ENCODE measurements at regions not wholly inside any gene's neighbourhood (a gene's known extent, or its start where the extent isn't known, plus 50 kb on each side); places are given as distances from the start of the nearest gene placed in this dataset.

- no peak overlapping the region for H3K9ac ChIP-seq (ENCODE audit: low read length)
- H2AFZ ChIP-seq (ENCODE audit: low read length), result no peak overlapping the region
- H3K9me2 ChIP-seq (replicated peaks; ENCODE audit: insufficient read depth, low read length), result no peaks in the 10 kb centered on the region
- no peaks in the 10 kb centered on the region for H3K79me2 ChIP-seq (ENCODE audit: low read length)
- peaks cover 2% of the 10 kb centered on the region; the same call in 1 of the 2 replicates for H3K27me3 ChIP-seq (ENCODE audit: low read length)
- no peak for DNase-seq
- H4K20me1 ChIP-seq (ENCODE audit: insufficient read depth, low read depth, low read length), result no peaks in the 10 kb centered on the region
- no peak overlapping the region for H3K4me2 ChIP-seq (ENCODE audit: low read depth, low read length, poor library complexity, severe bottlenecking)
- no peak overlapping the region for H3K4me3 ChIP-seq (ENCODE audit: low read length)
- H3K4me1 ChIP-seq (ENCODE audit: low read length), result no peaks in the 10 kb centered on the region
- H3K27ac ChIP-seq (ENCODE audit: low read length), result no peak overlapping the region
- H3K36me3 ChIP-seq (ENCODE audit: insufficient read depth, low read length), result no peaks in the 10 kb centered on the region
- peaks cover 9% of the 10 kb centered on the region for H3K9me3 ChIP-seq (ENCODE audit: low read length)
Observed at GRCh38 chr9:20170122-20170521, 381.3 kb upstream of the SLC24A2 start.

- Histone ChIP-seq H3K36me3 (ENCODE audit: insufficient read depth, low read length) (no peaks in the 10 kb centered on the region), H3K9ac (ENCODE audit: low read length) (no peak overlapping the region), H3K4me2 (ENCODE audit: low read depth, low read length, poor library complexity, severe bottlenecking) (no peak overlapping the region), H3K79me2 (ENCODE audit: low read length) (no peaks in the 10 kb centered on the region), H2AFZ (ENCODE audit: low read length) (no peak overlapping the region), H3K27ac (ENCODE audit: low read length) (no peak overlapping the region), H3K9me3 (ENCODE audit: low read length) (no peaks in the 10 kb centered on the region), H3K4me3 (ENCODE audit: low read length) (no peak overlapping the region), H3K27me3 (ENCODE audit: low read length) (no peaks in the 10 kb centered on the region), H4K20me1 (ENCODE audit: insufficient read depth, low read depth, low read length) (no peaks in the 10 kb centered on the region), H3K4me1 (ENCODE audit: low read length) (no peaks in the 10 kb centered on the region), H3K9me2 (replicated peaks; ENCODE audit: insufficient read depth, low read length) (no peaks in the 10 kb centered on the region)
- DNase-seq, result no peak
Observed at GRCh38 chr9:20152151-20152725, 363.4 kb upstream of the SLC24A2 start.

- no peak for DNase-seq
- Histone ChIP-seq H3K4me3 (ENCODE audit: low read length) (no peak overlapping the region), H3K36me3 (ENCODE audit: insufficient read depth, low read length) (no peaks in the 10 kb centered on the region), H3K9ac (ENCODE audit: low read length) (no peak overlapping the region), H4K20me1 (ENCODE audit: insufficient read depth, low read depth, low read length) (no peaks in the 10 kb centered on the region), H3K4me2 (ENCODE audit: low read depth, low read length, poor library complexity, severe bottlenecking) (no peak overlapping the region), H3K79me2 (ENCODE audit: low read length) (no peaks in the 10 kb centered on the region), H3K27me3 (ENCODE audit: low read length) (no peaks in the 10 kb centered on the region), H3K9me2 (replicated peaks; ENCODE audit: insufficient read depth, low read length) (no peaks in the 10 kb centered on the region), H3K9me3 (ENCODE audit: low read length) (no peaks in the 10 kb centered on the region), H3K27ac (ENCODE audit: low read length) (no peak overlapping the region), H2AFZ (ENCODE audit: low read length) (no peak overlapping the region), H3K4me1 (ENCODE audit: low read length) (no peaks in the 10 kb centered on the region)
Observed at GRCh38 chr9:20148416-20148815, 359.6 kb upstream of the SLC24A2 start.

- Histone ChIP-seq H3K27me3 (ENCODE audit: low read length) (0 out of 2 replicates have a peak, but pooled peaks cover 3% of the 10 kb centered on the region), H2AFZ (ENCODE audit: low read length) (peak overlapping the region; percentile 10; the same call in 1 of the 2 replicates), H3K9ac (ENCODE audit: low read length) (no peak overlapping the region), H3K9me2 (replicated peaks; ENCODE audit: insufficient read depth, low read length) (no peaks in the 10 kb centered on the region), H3K27ac (ENCODE audit: low read length) (no peak overlapping the region), H4K20me1 (ENCODE audit: insufficient read depth, low read depth, low read length) (no peaks in the 10 kb centered on the region), H3K36me3 (ENCODE audit: insufficient read depth, low read length) (no peaks in the 10 kb centered on the region), H3K4me2 (ENCODE audit: low read depth, low read length, poor library complexity, severe bottlenecking) (peak overlapping the region; percentile 27), H3K9me3 (ENCODE audit: low read length) (no peaks in the 10 kb centered on the region), H3K4me3 (ENCODE audit: low read length) (no peak overlapping the region), H3K4me1 (ENCODE audit: low read length) (no peaks in the 10 kb centered on the region), H3K79me2 (ENCODE audit: low read length) (no peaks in the 10 kb centered on the region)
- DNase-seq, result no peak
Observed at GRCh38 chr9:20144197-20144596, 355.4 kb upstream of the SLC24A2 start.

GRCh38 chr9:20139763-20140290 lies 351.0 kb upstream of the SLC24A2 start:
- Histone ChIP-seq H3K9me3 (ENCODE audit: low read length) (no peaks in the 10 kb centered on the region), H3K27me3 (ENCODE audit: low read length) (0 out of 2 replicates have a peak, but pooled peaks cover 3% of the 10 kb centered on the region), H3K4me3 (ENCODE audit: low read length) (no peak overlapping the region), H2AFZ (ENCODE audit: low read length) (no peak overlapping the region), H3K4me2 (ENCODE audit: low read depth, low read length, poor library complexity, severe bottlenecking) (no peak overlapping the region), H3K9me2 (replicated peaks; ENCODE audit: insufficient read depth, low read length) (no peaks in the 10 kb centered on the region), H3K9ac (ENCODE audit: low read length) (no peak overlapping the region), H3K27ac (ENCODE audit: low read length) (no peak overlapping the region), H3K4me1 (ENCODE audit: low read length) (no peaks in the 10 kb centered on the region), H3K36me3 (ENCODE audit: insufficient read depth, low read length) (no peaks in the 10 kb centered on the region), H3K79me2 (ENCODE audit: low read length) (no peaks in the 10 kb centered on the region), H4K20me1 (ENCODE audit: insufficient read depth, low read depth, low read length) (no peaks in the 10 kb centered on the region)
- no peak for DNase-seq

- H3K4me3 ChIP-seq (ENCODE audit: low read length), result no peak overlapping the region
- no peak overlapping the region for H3K27ac ChIP-seq (ENCODE audit: low read length)
- H3K9me2 ChIP-seq (replicated peaks; ENCODE audit: insufficient read depth, low read length), result no peaks in the 10 kb centered on the region
- no peaks in the 10 kb centered on the region for H3K79me2 ChIP-seq (ENCODE audit: low read length)
- no peaks in the 10 kb centered on the region for H3K36me3 ChIP-seq (ENCODE audit: insufficient read depth, low read length)
- no peaks in the 10 kb centered on the region for H3K9me3 ChIP-seq (ENCODE audit: low read length)
- H3K4me2 ChIP-seq (ENCODE audit: low read depth, low read length, poor library complexity, severe bottlenecking), result no peak overlapping the region
- no peak for DNase-seq
- H2AFZ ChIP-seq (ENCODE audit: low read length), result no peak overlapping the region
- no peaks in the 10 kb centered on the region for H3K4me1 ChIP-seq (ENCODE audit: low read length)
- H3K27me3 ChIP-seq (ENCODE audit: low read length), result 0 out of 2 replicates have a peak, but pooled peaks cover 3% of the 10 kb centered on the region
- no peaks in the 10 kb centered on the region for H4K20me1 ChIP-seq (ENCODE audit: insufficient read depth, low read depth, low read length)
- no peak overlapping the region for H3K9ac ChIP-seq (ENCODE audit: low read length)
Observed at GRCh38 chr9:20138841-20139240, 350.0 kb upstream of the SLC24A2 start.

GRCh38 chr9:20138116-20138515 lies 349.3 kb upstream of the SLC24A2 start:
- Histone ChIP-seq H3K27me3 (ENCODE audit: low read length) (0 out of 2 replicates have a peak, but pooled peaks cover 3% of the 10 kb centered on the region), H2AFZ (ENCODE audit: low read length) (no peak overlapping the region), H3K9me3 (ENCODE audit: low read length) (no peaks in the 10 kb centered on the region), H3K27ac (ENCODE audit: low read length) (no peak overlapping the region), H3K9ac (ENCODE audit: low read length) (no peak overlapping the region), H3K36me3 (ENCODE audit: insufficient read depth, low read length) (no peaks in the 10 kb centered on the region), H3K79me2 (ENCODE audit: low read length) (no peaks in the 10 kb centered on the region), H3K4me2 (ENCODE audit: low read depth, low read length, poor library complexity, severe bottlenecking) (no peak overlapping the region), H3K9me2 (replicated peaks; ENCODE audit: insufficient read depth, low read length) (no peaks in the 10 kb centered on the region), H3K4me3 (ENCODE audit: low read length) (no peak overlapping the region), H3K4me1 (ENCODE audit: low read length) (no peaks in the 10 kb centered on the region), H4K20me1 (ENCODE audit: insufficient read depth, low read depth, low read length) (no peaks in the 10 kb centered on the region)
- no peak for DNase-seq

GRCh38 chr9:20137425-20137824 lies 348.6 kb upstream of the SLC24A2 start:
- Histone ChIP-seq H3K4me2 (ENCODE audit: low read depth, low read length, poor library complexity, severe bottlenecking) (no peak overlapping the region), H3K36me3 (ENCODE audit: insufficient read depth, low read length) (no peaks in the 10 kb centered on the region), H4K20me1 (ENCODE audit: insufficient read depth, low read depth, low read length) (no peaks in the 10 kb centered on the region), H3K27me3 (ENCODE audit: low read length) (0 out of 2 replicates have a peak, but pooled peaks cover 3% of the 10 kb centered on the region), H3K9me2 (replicated peaks; ENCODE audit: insufficient read depth, low read length) (no peaks in the 10 kb centered on the region), H3K4me1 (ENCODE audit: low read length) (no peaks in the 10 kb centered on the region), H3K9me3 (ENCODE audit: low read length) (no peaks in the 10 kb centered on the region), H3K79me2 (ENCODE audit: low read length) (no peaks in the 10 kb centered on the region), H3K27ac (ENCODE audit: low read length) (no peak overlapping the region), H3K4me3 (ENCODE audit: low read length) (no peak overlapping the region), H3K9ac (ENCODE audit: low read length) (no peak overlapping the region), H2AFZ (ENCODE audit: low read length) (no peak overlapping the region)
- no peak for DNase-seq
